K562 (cell line): ENCODE measurements at regions not wholly inside any gene's neighbourhood (a gene's known extent, or its start where the extent isn't known, plus 50 kb on each side); places are given as distances from the start of the nearest gene placed in this dataset.

ENCODE experiments used
- ATAC-seq: fragments of 200-7000 bp; cut with Tn5 transposase; 3 replicates; pipeline ENCODE4 v1.9.1; 2020; ENCODE audit warnings: moderate library complexity
- BruUV-seq: library from RNA; stranded (reverse); fragments of 400-500 nt; replicated peaks from 2 replicates; lab custom pipeline; 2021; lab: Mats Ljungman, UMichigan
- CTCF ChIA-PET: fragments of 300-600 bp; formaldehyde crosslinking; extraction: SDS; loops from one replicate; lab custom pipeline; 2021; ENCODE audit warnings: low intra/inter-chr PET ratio; lab: Yijun Ruan, JAX
- POLR2A ChIA-PET: fragments of 300-600, 350-650 bp; sonication (Branson Sonifier 250); formaldehyde crosslinking; extraction: SDS; loops from one replicate; lab custom pipeline; 2021; ENCODE audit warnings: antibody characterized with exemption, inconsistent platforms; lab: Yijun Ruan, JAX
- DNase-seq, 4 experiments: peaks; one replicate each; pipeline versions ENCODE4 v3.0.0 to v3.0.0-alpha.2; 2011 to 2018; ENCODE audit warnings: low spot score in 3 of 4, mixed read lengths in 3 of 4; ENCODE audit errors: extremely low read depth in 1 of 4
- FAIRE-seq: peaks from 2 replicates; lab custom pipeline; 2011; peaks lifted over from hg19 to GRCh38; lab: Jason Lieb, UNC
- H2AFZ ChIP-seq: 2 replicates; pipeline ENCODE4 v1.6.0; 2011; ENCODE audit warnings: low read depth, low read length, control low read depth, inconsistent platforms
- H3K27ac ChIP-seq: fragments of 200-600 bp; 3 replicates; pipeline ENCODE4 v1.8.0; 2011; ENCODE audit warnings: low read depth, mild to moderate bottlenecking, control low read depth, inconsistent platforms, low read length, moderate library complexity, mixed read lengths; ENCODE audit errors: extremely low read depth
- H3K27me3 ChIP-seq, 2 experiments: fragments of 300-600 bp in 1 of 2; 2 replicates in 1 of 2; 3 replicates in 1 of 2; pipeline versions ENCODE4 v1.6.0 to v1.8.0; 2011; ENCODE audit warnings: inconsistent platforms in 2 of 2, low read length in 2 of 2, mild to moderate bottlenecking in 1 of 2, mixed read lengths in 1 of 2, moderate library complexity in 1 of 2; ENCODE audit not compliant: control insufficient read depth in 2 of 2, insufficient read depth in 2 of 2
- H3K36me3 ChIP-seq: fragments of 300-600 bp; 3 replicates; pipeline ENCODE4 v1.8.0; 2011; ENCODE audit warnings: mild to moderate bottlenecking, low read length, inconsistent platforms; ENCODE audit not compliant: control insufficient read depth, insufficient read depth
- H3K4me1 ChIP-seq, 2 experiments: fragments of 200-600 bp in 1 of 2; replicated peaks in 1 of 2; 2 replicates in 1 of 2; 3 replicates in 1 of 2; pipeline versions ENCODE4 v1.5.1 to v1.8.0; 2011; ENCODE audit warnings: inconsistent platforms in 2 of 2, low read length in 2 of 2, mild to moderate bottlenecking in 1 of 2, mixed read lengths in 1 of 2, moderate library complexity in 1 of 2; ENCODE audit not compliant: control insufficient read depth in 2 of 2, insufficient read depth in 2 of 2
- H3K4me2 ChIP-seq: 2 replicates; pipeline ENCODE4 v1.6.1; 2011; ENCODE audit warnings: low read length, control low read depth, inconsistent platforms, mixed read lengths; ENCODE audit not compliant: insufficient read depth
- H3K4me3 ChIP-seq: fragments of 200-600 bp; sonication (generic), shearing (Covaris generic); 2 replicates; pipeline ENCODE4 v1.5.1; 2016; ENCODE audit warnings: control low read depth, inconsistent platforms
- H3K79me2 ChIP-seq: fragments of 200-600 bp; 3 replicates; pipeline ENCODE4 v1.8.0; 2011; ENCODE audit warnings: low read length, inconsistent platforms; ENCODE audit not compliant: control insufficient read depth, insufficient read depth
- H3K9ac ChIP-seq, 2 experiments: 2 replicates each; pipeline versions ENCODE4 v1.6.0 to v1.6.1; 2011; ENCODE audit warnings: low read depth in 2 of 2, low read length in 2 of 2, control low read depth in 1 of 2, inconsistent platforms in 1 of 2, mild to moderate bottlenecking in 1 of 2, mixed read lengths in 1 of 2; ENCODE audit not compliant: insufficient read depth in 1 of 2
- H3K9me1 ChIP-seq: one replicate; pipeline ENCODE4 v1.6.0; 2011; ENCODE audit warnings: inconsistent platforms, mild to moderate bottlenecking, low read length, moderate library complexity; ENCODE audit not compliant: control insufficient read depth, insufficient read depth
- H3K9me3 ChIP-seq: replicated peaks from 2 replicates; pipeline ENCODE4 v1.5.1; 2011; ENCODE audit warnings: low read depth, low read length, inconsistent platforms; ENCODE audit not compliant: control insufficient read depth, insufficient read depth
- H4K20me1 ChIP-seq: replicated peaks from 2 replicates; pipeline ENCODE4 v1.6.1; 2011; ENCODE audit warnings: low read length, inconsistent platforms, mixed read lengths; ENCODE audit not compliant: control insufficient read depth, insufficient read depth
- IRF1 ChIP-seq: sonication (generic); formaldehyde crosslinking; IDR thresholded peaks from 2 replicates; pipeline ENCODE4 v1.8.0; 2022; ENCODE audit warnings: missing genetic modification reagents, mild to moderate bottlenecking, borderline replicate concordance
- MTA2 ChIP-seq: fragments of 450-650 bp; IDR thresholded peaks from 2 replicates; pipeline ENCODE4 v1.6.1; 2016; ENCODE audit warnings: low read depth
- TCF15 ChIP-seq: fragments of 250-450 bp; sonication (Bioruptor Pico); IDR thresholded peaks from 2 replicates; pipeline ENCODE4 v1.8.0; 2022; ENCODE audit warnings: moderate library complexity, mild to moderate bottlenecking, inconsistent platforms
- THAP7 ChIP-seq: fragments of 250-450 bp; sonication (Bioruptor Pico); IDR thresholded peaks from 2 replicates; pipeline ENCODE4 v1.5.0; 2021
- YY1 ChIP-seq, 3 experiments: IDR thresholded peaks; 2 replicates each; pipeline ENCODE4 v1.6.1; 2011; ENCODE audit warnings: low read length in 2 of 3, mild to moderate bottlenecking in 2 of 3, moderate library complexity in 2 of 3, borderline replicate concordance in 1 of 3, control low read depth in 1 of 3, low read depth in 1 of 3; ENCODE audit not compliant: insufficient read depth in 3 of 3, insufficient replicate concordance in 2 of 3, control insufficient read depth in 1 of 3, insufficient read length in 1 of 3; ENCODE audit errors: extremely low read depth in 1 of 3
- ZBTB9 ChIP-seq: fragments of 450-650 bp; formaldehyde crosslinking; IDR thresholded peaks from 2 replicates; pipeline ENCODE4 v1.4.0; 2020; ENCODE audit warnings: mild to moderate bottlenecking, moderate library complexity
- ZNF3 ChIP-seq: fragments of 250-450 bp; sonication (Bioruptor Pico); IDR thresholded peaks from 2 replicates; pipeline ENCODE4 v1.5.0; 2021; ENCODE audit warnings: mild to moderate bottlenecking, moderate library complexity
- ZNF398 ChIP-seq: fragments of 250-450 bp; sonication (Bioruptor Pico); IDR thresholded peaks from 2 replicates; pipeline ENCODE4 v1.8.0; 2021; ENCODE audit warnings: moderate library complexity, mild to moderate bottlenecking, inconsistent platforms
- WGBS: fragments of 100-300 bp; shearing (Covaris generic); methylation state at CpG from one replicate; pipeline ENCODE4 v1.1.6; 2016; ENCODE audit warnings: low coverage, mixed read lengths; ENCODE audit not compliant: insufficient coverage; ENCODE audit errors: missing lambda C conversion rate; 5-methylcytosine and 5-hydroxymethylcytosine counted together
- in situ Hi-C: fragments of 300-500 bp; cut with MboI; formaldehyde crosslinking; loops from 4 replicates; pipeline ENCODE4 v1.15.0; 2018; ENCODE audit warnings: inconsistent platforms, mixed read lengths
- intact Hi-C: fragments of 100-400 bp; cut with micrococcal nuclease; formaldehyde crosslinking; loops from 2 replicates; pipeline ENCODE4 v1.14.2; 2022
- TF ChIP-seq, protein P1 (sequence below): IDR thresholded peaks from 2 replicates; pipeline ENCODE4 v1.6.1; 2011; ENCODE audit warnings: borderline replicate concordance, low read depth, mild to moderate bottlenecking, moderate library complexity, low read length; ENCODE audit not compliant: insufficient read depth, poor library complexity, severe bottlenecking
- TF ChIP-seq, protein P2 (sequence below): fragments of 450-650 bp; IDR thresholded peaks from 2 replicates; pipeline ENCODE4 v1.6.1; 2016; ENCODE audit warnings: antibody characterized with exemption

- POLR2A ChIA-PET = no interaction called here
- H2AFZ ChIP-seq = no peak overlapping the region
- FAIRE-seq = no peak
- TF ChIP-seq MTA2 (no peak), YY1 (IDR thresholded peaks at IDR 0.05; ENCODE audit: borderline replicate concordance in 1 of 3, control insufficient read depth in 1 of 3, extremely low read depth in 1 of 3, insufficient read depth in 3 of 3, insufficient read length in 1 of 3, insufficient replicate concordance in 2 of 3, low read depth in 1 of 3, low read length in 2 of 3) (no peak), ZNF3 (CRISPR knock-in tag) (no peak), ZNF398 (CRISPR knock-in tag) (no peak), TCF15 (CRISPR knock-in tag) (no peak), IRF1 (CRISPR knock-in tag) (no peak), ZBTB9 (CRISPR knock-in tag) (no peak), THAP7 (CRISPR knock-in tag) (no peak)
- TF ChIP-seq, protein P1, sequence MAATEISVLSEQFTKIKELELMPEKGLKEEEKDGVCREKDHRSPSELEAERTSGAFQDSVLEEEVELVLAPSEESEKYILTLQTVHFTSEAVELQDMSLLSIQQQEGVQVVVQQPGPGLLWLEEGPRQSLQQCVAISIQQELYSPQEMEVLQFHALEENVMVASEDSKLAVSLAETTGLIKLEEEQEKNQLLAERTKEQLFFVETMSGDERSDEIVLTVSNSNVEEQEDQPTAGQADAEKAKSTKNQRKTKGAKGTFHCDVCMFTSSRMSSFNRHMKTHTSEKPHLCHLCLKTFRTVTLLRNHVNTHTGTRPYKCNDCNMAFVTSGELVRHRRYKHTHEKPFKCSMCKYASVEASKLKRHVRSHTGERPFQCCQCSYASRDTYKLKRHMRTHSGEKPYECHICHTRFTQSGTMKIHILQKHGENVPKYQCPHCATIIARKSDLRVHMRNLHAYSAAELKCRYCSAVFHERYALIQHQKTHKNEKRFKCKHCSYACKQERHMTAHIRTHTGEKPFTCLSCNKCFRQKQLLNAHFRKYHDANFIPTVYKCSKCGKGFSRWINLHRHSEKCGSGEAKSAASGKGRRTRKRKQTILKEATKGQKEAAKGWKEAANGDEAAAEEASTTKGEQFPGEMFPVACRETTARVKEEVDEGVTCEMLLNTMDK = no peak
- TF ChIP-seq, protein P2, sequence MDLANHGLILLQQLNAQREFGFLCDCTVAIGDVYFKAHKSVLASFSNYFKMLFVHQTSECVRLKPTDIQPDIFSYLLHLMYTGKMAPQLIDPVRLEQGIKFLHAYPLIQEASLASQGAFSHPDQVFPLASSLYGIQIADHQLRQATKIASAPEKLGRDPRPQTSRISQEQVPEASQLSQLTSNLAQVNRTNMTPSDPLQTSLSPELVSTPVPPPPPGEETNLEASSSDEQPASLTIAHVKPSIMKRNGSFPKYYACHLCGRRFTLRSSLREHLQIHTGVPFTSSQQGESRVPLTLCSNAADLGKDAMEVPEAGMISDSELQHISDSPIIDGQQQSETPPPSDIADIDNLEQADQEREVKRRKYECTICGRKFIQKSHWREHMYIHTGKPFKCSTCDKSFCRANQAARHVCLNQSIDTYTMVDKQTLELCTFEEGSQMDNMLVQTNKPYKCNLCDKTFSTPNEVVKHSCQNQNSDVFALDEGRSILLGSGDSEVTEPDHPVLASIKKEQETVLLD = no peak
Measured at GRCh38 chr10:105956550-105956949, 1208.0 kb downstream of the SORCS1 start.

More at GRCh38 chr10:105956550-105956949, 1208.0 kb downstream of the SORCS1 start:
- Histone ChIP-seq H3K9me3 (no peaks in the 10 kb centered on the region), H3K9ac (no peak overlapping the region), H4K20me1 (no peaks in the 10 kb centered on the region), H3K4me3 (no peak overlapping the region), H3K27me3 (no peaks in the 10 kb centered on the region), H3K79me2 (no peaks in the 10 kb centered on the region), H3K4me2 (no peak overlapping the region), H3K4me1 (no peaks in the 10 kb centered on the region), H3K36me3 (no peaks in the 10 kb centered on the region), H3K9me1 (no peaks in the 10 kb centered on the region), H3K27ac (no peak overlapping the region)
- intact Hi-C loops = loop anchor here (10.0 kb wide), 1 partner anchor 218 kb away; no protein-coding TSS in a partner anchor
- 0% methylated on average over 1 of the region's 1 CpG for WGBS
- CTCF ChIA-PET = no interaction called here
- BruUV-seq = no TSS peak
- no peak for DNase-seq
- no peak for ATAC-seq
- in situ Hi-C loops = no loop called here
